GM12891 (cell line): ENCODE measurements at regions not wholly inside any gene's neighbourhood (a gene's known extent, or its start where the extent isn't known, plus 50 kb on each side); places are given as distances from the start of the nearest gene placed in this dataset.

Experiments
- POLR2A ChIP-seq: IDR thresholded peaks from 2 replicates; pipeline ENCODE4 v1.6.1; 2011; ENCODE audit warnings: low read depth, low read length, control low read depth
- POLR2AphosphoS5 ChIP-seq: IDR thresholded peaks from 2 replicates; pipeline ENCODE4 v1.6.1; 2011; ENCODE audit warnings: low read depth, low read length, control low read depth

DNA sequence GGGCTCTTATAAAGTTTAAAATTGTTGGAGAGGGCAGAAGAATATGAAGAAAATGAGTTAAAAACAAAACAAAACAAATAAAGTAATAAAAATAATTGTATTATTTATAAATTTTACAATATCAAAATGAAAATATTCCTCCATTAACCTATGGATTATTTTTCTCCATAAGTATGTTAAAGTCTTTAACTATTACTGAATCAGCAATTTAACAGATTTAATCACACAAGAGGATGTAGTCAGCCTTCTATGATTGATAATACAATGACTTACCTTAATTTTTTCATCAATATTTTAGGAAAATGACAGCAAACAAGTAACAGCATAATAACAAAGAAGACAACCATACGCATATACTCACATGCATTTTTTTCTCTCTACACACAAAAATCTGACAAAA is 1195.3 kb upstream of the NUDT12 start:
- TF ChIP-seq POLR2A (no peak), POLR2AphosphoS5 (no peak)
